Stimulated activated CD4-positive, alpha-beta T cell treated with anti-CD3 and anti-CD28 coated beads, Interleukin-4, amount 100 ng/mL, for 48 hours (primary cell): ENCODE measurements at regions not wholly inside any gene's neighbourhood (a gene's known extent, or its start where the extent isn't known, plus 50 kb on each side); places are given as distances from the start of the nearest gene placed in this dataset.

ENCODE experiments used
- DNase-seq, 2 donors: peaks; one replicate each; pipeline ENCODE4 v3.0.0-alpha.2; 2020; ENCODE audit warnings: low read depth in 2 of 2

- DNase-seq: no peak
Measured at GRCh38 chr2:15719566-15720313, 128.1 kb downstream of the DDX1 start.

GRCh38 chr2:15720561-15721307 lies 129.1 kb downstream of the DDX1 start:
- no peak for DNase-seq

- DNase-seq: no peak
Measured at GRCh38 chr2:15721411-15722067, 129.9 kb downstream of the DDX1 start.

GRCh38 chr2:15722980-15723379 lies 131.3 kb downstream of the DDX1 start:
- DNase-seq: no peak

- no peak for DNase-seq
Measured at GRCh38 chr2:15724235-15724634, 132.6 kb downstream of the DDX1 start.

GRCh38 chr2:15725101-15725781 lies 133.6 kb downstream of the DDX1 start:
- no peak for DNase-seq

- no peak for DNase-seq
Measured at GRCh38 chr2:15725782-15726112, 134.1 kb downstream of the DDX1 start.

- DNase-seq: no peak
Measured at GRCh38 chr2:15726321-15727057, 134.8 kb downstream of the DDX1 start.

- no peak for DNase-seq
Measured at GRCh38 chr2:15727396-15728244, 136.0 kb downstream of the DDX1 start.

GRCh38 chr2:15728245-15728938 lies 136.7 kb downstream of the DDX1 start:
- DNase-seq: no peak

- DNase-seq: no peak
Measured at GRCh38 chr2:15729001-15729400, 137.3 kb downstream of the DDX1 start.

GRCh38 chr2:15729709-15730544 lies 138.3 kb downstream of the DDX1 start:
- no peak for DNase-seq

GRCh38 chr2:15730545-15731212 lies 139.0 kb downstream of the DDX1 start:
- no peak for DNase-seq

- DNase-seq: no peak
Measured at GRCh38 chr2:15731213-15731888, 139.7 kb downstream of the DDX1 start.

- DNase-seq: no peak
Measured at GRCh38 chr2:15731889-15732271, 140.2 kb downstream of the DDX1 start.

GRCh38 chr2:15732341-15733077 lies 140.8 kb downstream of the DDX1 start:
- no peak for DNase-seq
